Ishikawa (cell line): ENCODE measurements at regions not wholly inside any gene's neighbourhood (a gene's known extent, or its start where the extent isn't known, plus 50 kb on each side); places are given as distances from the start of the nearest gene placed in this dataset.

Source experiments
- CEBPB ChIP-seq: IDR thresholded peaks from 2 replicates; pipeline ENCODE4 v1.6.1; 2012
- CREB1 ChIP-seq: IDR thresholded peaks from 2 replicates; pipeline ENCODE4 v1.6.1; 2012; ENCODE audit warnings: low read depth
- EGR1 ChIP-seq: IDR thresholded peaks from 2 replicates; pipeline ENCODE4 v1.6.1; 2012
- EP300 ChIP-seq: IDR thresholded peaks from 2 replicates; pipeline ENCODE4 v1.6.1; 2012; ENCODE audit warnings: borderline replicate concordance
- FOXM1 ChIP-seq: IDR thresholded peaks from 2 replicates; pipeline ENCODE4 v1.6.1; 2012; ENCODE audit warnings: low read depth, borderline replicate concordance
- MAX ChIP-seq: IDR thresholded peaks from 2 replicates; pipeline ENCODE4 v1.6.1; 2012
- NFIC ChIP-seq: IDR thresholded peaks from 2 replicates; pipeline ENCODE4 v1.6.1; 2012
- RAD21 ChIP-seq: IDR thresholded peaks from 2 replicates; pipeline ENCODE4 v1.6.1; 2012; ENCODE audit warnings: low read depth
- REST ChIP-seq: IDR thresholded peaks from 2 replicates; pipeline ENCODE4 v1.6.1; 2012; ENCODE audit warnings: low read depth, mild to moderate bottlenecking
- TAF1 ChIP-seq: IDR thresholded peaks from 2 replicates; pipeline ENCODE4 v1.6.1; 2012; ENCODE audit warnings: low read depth, mild to moderate bottlenecking
- TCF12 ChIP-seq: IDR thresholded peaks from 2 replicates; pipeline ENCODE4 v1.6.1; 2012; ENCODE audit warnings: low read depth
- TEAD4 ChIP-seq: IDR thresholded peaks from 2 replicates; pipeline ENCODE4 v1.6.1; 2012
- USF1 ChIP-seq: IDR thresholded peaks from 2 replicates; pipeline ENCODE4 v1.6.1; 2012
- YY1 ChIP-seq: IDR thresholded peaks from 2 replicates; pipeline ENCODE4 v1.6.1; 2012; ENCODE audit warnings: low read depth
- ZBTB7A ChIP-seq: IDR thresholded peaks from 2 replicates; pipeline ENCODE4 v1.6.1; 2012; ENCODE audit warnings: low read depth

GRCh38 chr13:97809576-97809975 is 143.9 kb upstream of the IPO5 start:
- TF ChIP-seq TEAD4 (no peak), TCF12 (no peak), CREB1 (no peak), FOXM1 (no peak), EP300 (no peak), ZBTB7A (no peak), RAD21 (no peak), NFIC (no peak), YY1 (no peak), REST (no peak)

- no peak for TF ChIP-seq TAF1
- TF ChIP-seq RAD21 = peak; percentile 44
Observed at GRCh38 chr13:97810152-97810551, 143.3 kb upstream of the IPO5 start.

- TF ChIP-seq CEBPB (no peak), TEAD4 (no peak), ZBTB7A (no peak), REST (no peak)
Observed at GRCh38 chr13:97822377-97822776, 131.1 kb upstream of the IPO5 start.

- no peak for TF ChIP-seq TCF12
- no peak for TF ChIP-seq TAF1
- TF ChIP-seq ZBTB7A = no peak
- no peak for TF ChIP-seq TEAD4
- TF ChIP-seq NFIC = no peak
- TF ChIP-seq FOXM1 = no peak
- no peak for TF ChIP-seq REST
- no peak for TF ChIP-seq MAX
- TF ChIP-seq EP300 = no peak
- no peak for TF ChIP-seq USF1
- no peak for TF ChIP-seq CEBPB
- TF ChIP-seq YY1 = no peak
- TF ChIP-seq EGR1 = no peak
- no peak for TF ChIP-seq RAD21
- TF ChIP-seq CREB1 = no peak
Observed at GRCh38 chr13:97826421-97827012, 127.0 kb upstream of the IPO5 start.

- TF ChIP-seq ZBTB7A (no peak), RAD21 (0 out of 2 replicates have a peak, but pooled peaks have one; percentile 2), EGR1 (no peak)
Observed at GRCh38 chr13:97834250-97834649, 119.2 kb upstream of the IPO5 start.

- no peak for TF ChIP-seq TAF1
- no peak for TF ChIP-seq TEAD4
- TF ChIP-seq ZBTB7A = no peak
- TF ChIP-seq RAD21 = no peak
- no peak for TF ChIP-seq TCF12
- no peak for TF ChIP-seq REST
- TF ChIP-seq USF1 = no peak
- no peak for TF ChIP-seq CREB1
- TF ChIP-seq MAX = no peak
- TF ChIP-seq EP300 = no peak
- no peak for TF ChIP-seq NFIC
- TF ChIP-seq EGR1 = no peak
- no peak for TF ChIP-seq FOXM1
- TF ChIP-seq CEBPB = no peak
Observed at GRCh38 chr13:97843189-97843588, 110.3 kb upstream of the IPO5 start.
